GM12892 (cell line): ENCODE measurements at regions not wholly inside any gene's neighbourhood (a gene's known extent, or its start where the extent isn't known, plus 50 kb on each side); places are given as distances from the start of the nearest gene placed in this dataset.

Experiments used
- POLR2A ChIP-seq: IDR thresholded peaks from 2 replicates; pipeline ENCODE4 v1.6.1; 2011; ENCODE audit warnings: low read depth, low read length, control low read depth
- TAF1 ChIP-seq: IDR thresholded peaks from 2 replicates; pipeline ENCODE4 v1.6.1; 2011; ENCODE audit warnings: low read depth, mild to moderate bottlenecking, control low read depth, low read length, borderline replicate concordance

GRCh38 chr20:22241609-22242008 is 342.8 kb downstream of the FOXA2 start:
- TF ChIP-seq POLR2A (no peak), TAF1 (no peak)
